GM12878 (cell line): ENCODE measurements at regions not wholly inside any gene's neighbourhood (a gene's known extent, or its start where the extent isn't known, plus 50 kb on each side); places are given as distances from the start of the nearest gene placed in this dataset.

Experiments used
- ATAC-seq: fragments of 200-7000 bp; cut with Tn5 transposase; 3 replicates; pipeline ENCODE4 v1.9.1; 2020; ENCODE audit warnings: mild to moderate bottlenecking, moderate library complexity
- BruUV-seq: library from RNA; stranded (reverse); fragments of 400-500 nt; replicated peaks from 2 replicates; lab custom pipeline; 2021; lab: Mats Ljungman, UMichigan
- CTCF ChIA-PET: fragments of 300-600 bp; sonication (Branson Sonifier 250); formaldehyde crosslinking; extraction: SDS; loops from one replicate; lab custom pipeline; 2021; ENCODE audit warnings: inconsistent platforms; lab: Yijun Ruan, JAX
- POLR2A ChIA-PET: fragments of 350-600 bp; formaldehyde crosslinking; extraction: SDS; loops from one replicate; lab custom pipeline; 2021; ENCODE audit warnings: inconsistent platforms; lab: Charles Lee
- RAD21 ChIA-PET: fragments of 300-600 bp; sonication (Branson Sonifier 250); formaldehyde crosslinking; loops from one replicate; lab custom pipeline; 2023; ENCODE audit warnings: antibody characterized with exemption; ENCODE audit not compliant: unreplicated experiment; lab: Charles Lee
- SMC1A ChIA-PET: fragments of 300-600 bp; sonication (Branson Sonifier 250); formaldehyde crosslinking; loops from one replicate; lab custom pipeline; 2023; ENCODE audit not compliant: unreplicated experiment, uncharacterized antibody; lab: Charles Lee
- DNase-seq: peaks from one replicate; pipeline ENCODE4 v3.0.0-alpha.2; 2011; ENCODE audit warnings: low read depth, low spot score
- FAIRE-seq: peaks from 3 replicates; lab custom pipeline; 2011; peaks lifted over from hg19 to GRCh38; lab: Jason Lieb, UNC
- H2AFZ ChIP-seq: 2 replicates; pipeline ENCODE4 v1.6.0; 2011; ENCODE audit warnings: low read depth, low read length, control low read depth; ENCODE audit not compliant: control insufficient read depth
- H3K27ac ChIP-seq: 2 replicates; pipeline ENCODE4 v1.5.1; 2011; ENCODE audit warnings: control low read depth; ENCODE audit not compliant: control insufficient read depth, insufficient read depth
- H3K27me3 ChIP-seq, 2 experiments: replicated peaks in 1 of 2; 2 replicates each; pipeline versions ENCODE4 v1.6.0 to v1.6.1; 2011; ENCODE audit warnings: low read length in 1 of 2; ENCODE audit not compliant: control insufficient read depth in 2 of 2, insufficient read depth in 2 of 2
- H3K36me3 ChIP-seq, 2 experiments: 2 replicates each; pipeline ENCODE4 v1.5.1; 2011; ENCODE audit warnings: low read length in 1 of 2; ENCODE audit not compliant: control insufficient read depth in 2 of 2, insufficient read depth in 2 of 2
- H3K4me1 ChIP-seq: 2 replicates; pipeline ENCODE4 v1.6.1; 2011; ENCODE audit warnings: mild to moderate bottlenecking, low read length, moderate library complexity, mixed read lengths; ENCODE audit not compliant: control insufficient read depth, insufficient read depth
- H3K4me2 ChIP-seq: 2 replicates; pipeline ENCODE4 v1.6.0; 2011; ENCODE audit warnings: control low read depth; ENCODE audit not compliant: control insufficient read depth, insufficient read depth
- H3K4me3 ChIP-seq: fragments of 200-600 bp; sonication (generic); 2 replicates; pipeline ENCODE4 v1.5.1; 2016
- H3K79me2 ChIP-seq: 2 replicates; pipeline ENCODE4 v1.6.0; 2011; ENCODE audit warnings: low read length; ENCODE audit not compliant: control insufficient read depth, insufficient read depth
- H3K9ac ChIP-seq: 2 replicates; pipeline ENCODE4 v1.8.0; 2011; ENCODE audit warnings: low read length, control low read depth, mixed read lengths; ENCODE audit not compliant: control insufficient read depth, insufficient read depth
- H3K9me3 ChIP-seq: replicated peaks from 3 replicates; pipeline ENCODE4 v1.5.1; 2011; ENCODE audit warnings: mild to moderate bottlenecking, low read length; ENCODE audit not compliant: control insufficient read depth, insufficient read depth
- H4K20me1 ChIP-seq: 2 replicates; pipeline ENCODE4 v1.6.0; 2011; ENCODE audit not compliant: control insufficient read depth, insufficient read depth
- BACH1 ChIP-seq: fragments of 450-650 bp; IDR thresholded peaks from 2 replicates; pipeline ENCODE4 v1.6.1; 2017; ENCODE audit warnings: mild to moderate bottlenecking, borderline replicate concordance
- DPF2 ChIP-seq: fragments of 450-650 bp; IDR thresholded peaks from 2 replicates; pipeline ENCODE4 v1.6.1; 2017; ENCODE audit warnings: mild to moderate bottlenecking
- EGR1 ChIP-seq, 2 experiments: IDR thresholded peaks; 1 replicate in 1 of 2; 2 replicates in 1 of 2; pipeline ENCODE4 v1.6.1; 2011 to 2012; ENCODE audit warnings: low read depth in 2 of 2, low read length in 2 of 2, borderline replicate concordance in 1 of 2, mild to moderate bottlenecking in 1 of 2, moderate library complexity in 1 of 2
- HCFC1 ChIP-seq: fragments of 150-350 bp; IDR thresholded peaks from 2 replicates; pipeline ENCODE4 v1.6.1; 2014; ENCODE audit warnings: low read length
- HDAC6 ChIP-seq: fragments of 200-600 bp; sonication (generic); IDR thresholded peaks from one replicate; pipeline ENCODE4 v1.8.0; 2017; ENCODE audit warnings: antibody characterized with exemption; ENCODE audit not compliant: unreplicated experiment
- IKZF1 ChIP-seq: fragments of 450-650 bp; conservative IDR thresholded peaks from 2 replicates; pipeline ENCODE4 v1.6.1; 2017; ENCODE audit warnings: antibody characterized with exemption, mild to moderate bottlenecking
- KDM1A ChIP-seq: fragments of 200-600 bp; sonication (generic); IDR thresholded peaks from 2 replicates; pipeline ENCODE4 v1.6.1; 2016; ENCODE audit warnings: borderline replicate concordance
- NRF1 ChIP-seq: conservative IDR thresholded peaks from 2 replicates; pipeline ENCODE4 v1.6.1; 2011; ENCODE audit warnings: mild to moderate bottlenecking, low read depth, low read length, improper control_type of control experiment
- PML ChIP-seq: IDR thresholded peaks from 2 replicates; pipeline ENCODE4 v1.6.1; 2012; ENCODE audit warnings: low read length, inconsistent platforms
- RAD21 ChIP-seq: IDR thresholded peaks from 2 replicates; pipeline ENCODE4 v1.6.1; 2011; ENCODE audit warnings: mild to moderate bottlenecking, low read depth, low read length, moderate library complexity; ENCODE audit not compliant: insufficient read depth
- SMAD5 ChIP-seq: IDR thresholded peaks from 2 replicates; pipeline ENCODE4 v1.6.1; 2016; ENCODE audit warnings: antibody characterized with exemption, low read depth
- SP1 ChIP-seq: IDR thresholded peaks from one replicate; pipeline ENCODE4 v1.6.1; 2011; ENCODE audit warnings: low read depth, low read length
- WGBS: methylation state at CpG from one replicate; pipeline ENCODE4 v1.1.6; 2016; ENCODE audit warnings: low lambda C conversion rate; ENCODE audit not compliant: insufficient replicate concordance, insufficient coverage; ENCODE audit errors: missing lambda C conversion rate; 5-methylcytosine and 5-hydroxymethylcytosine counted together
- in situ Hi-C: fragments of 300-500 bp; cut with MboI; formaldehyde crosslinking; loops from 9 replicates; pipeline ENCODE4 v1.14.3; 2018; ENCODE audit warnings: mixed read lengths
- intact Hi-C: fragments of 100-400 bp; cut with micrococcal nuclease; formaldehyde crosslinking; loops from one replicate; pipeline ENCODE4 v1.14.2; 2022; ENCODE audit not compliant: unreplicated experiment
- TF ChIP-seq, protein P1 (sequence below): IDR thresholded peaks from 2 replicates; pipeline ENCODE4 v1.6.1; 2011; ENCODE audit warnings: mild to moderate bottlenecking, low read depth, low read length, moderate library complexity; ENCODE audit not compliant: insufficient replicate concordance
- TF ChIP-seq, protein P2 (sequence below): IDR thresholded peaks from 2 replicates; pipeline ENCODE4 v1.6.1; 2012; ENCODE audit warnings: low read depth, low read length, improper control_type of control experiment

DNA sequence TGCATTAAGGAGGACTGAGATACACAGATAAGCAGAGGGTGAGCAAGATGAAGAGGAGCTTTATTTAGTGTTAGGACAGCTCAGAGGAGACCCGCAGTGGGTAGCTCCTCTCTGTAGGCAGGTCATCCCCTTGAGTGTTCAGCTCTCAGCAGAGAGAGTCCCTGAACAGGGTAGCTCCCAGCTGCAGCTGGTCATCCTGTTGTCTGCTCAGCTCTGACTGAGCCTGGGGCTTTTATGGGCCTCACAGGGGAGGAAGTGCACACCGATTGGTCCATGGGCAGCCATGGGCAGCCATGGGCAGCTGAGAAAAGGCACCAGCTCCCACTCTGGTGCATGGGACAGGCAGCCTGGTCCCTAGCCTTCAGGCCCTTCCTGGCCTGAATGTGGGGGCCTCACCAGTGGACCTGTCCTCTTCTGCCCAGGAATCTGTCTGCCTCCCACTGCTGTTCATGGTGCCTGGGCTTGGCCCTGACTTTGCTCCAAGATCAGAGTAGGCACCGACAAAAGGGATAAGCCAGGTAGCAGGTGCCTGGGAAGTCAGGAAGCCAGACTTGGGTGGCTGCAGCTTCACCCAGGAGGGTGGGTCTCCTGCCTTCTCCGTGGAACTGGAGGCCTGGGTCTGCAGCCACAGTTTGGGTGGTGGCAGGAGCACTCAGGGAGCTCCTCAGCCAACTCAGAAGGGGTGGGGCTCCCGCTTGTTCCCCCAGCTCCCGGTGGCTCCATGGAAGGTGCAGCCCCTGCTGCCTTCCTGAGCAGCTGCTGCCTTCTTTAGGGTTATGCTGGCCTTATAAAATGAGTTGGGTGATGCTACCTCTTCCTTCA is 54.7 kb downstream of the MYEOV start:
- ATAC-seq (no peak), DNase-seq (no peak), FAIRE-seq (no peak)
- H3K9ac ChIP-seq, result no peak overlapping the region
- in situ Hi-C loops (no loop called here), intact Hi-C loops (no loop called here)
- no peak overlapping the region for H3K4me2 ChIP-seq
- BruUV-seq, result no TSS peak
- POLR2A ChIA-PET, result interaction anchor here (1.4 kb wide), 1 partner anchor 13 kb away, joined by 4 read pairs; no protein-coding TSS in a partner anchor
- no peak overlapping the region for H3K4me3 ChIP-seq
- no peaks in the 10 kb centered on the region for H4K20me1 ChIP-seq
- H3K36me3 ChIP-seq, result no peaks in the 10 kb centered on the region
- no peaks in the 10 kb centered on the region for H3K27me3 ChIP-seq
- no peak overlapping the region for H3K27ac ChIP-seq
- no peaks in the 10 kb centered on the region for H3K79me2 ChIP-seq
- RAD21 ChIA-PET, result no interaction called here
- TF ChIP-seq HDAC6, result no peak
- no peak for TF ChIP-seq DPF2
- TF ChIP-seq, protein P1, sequence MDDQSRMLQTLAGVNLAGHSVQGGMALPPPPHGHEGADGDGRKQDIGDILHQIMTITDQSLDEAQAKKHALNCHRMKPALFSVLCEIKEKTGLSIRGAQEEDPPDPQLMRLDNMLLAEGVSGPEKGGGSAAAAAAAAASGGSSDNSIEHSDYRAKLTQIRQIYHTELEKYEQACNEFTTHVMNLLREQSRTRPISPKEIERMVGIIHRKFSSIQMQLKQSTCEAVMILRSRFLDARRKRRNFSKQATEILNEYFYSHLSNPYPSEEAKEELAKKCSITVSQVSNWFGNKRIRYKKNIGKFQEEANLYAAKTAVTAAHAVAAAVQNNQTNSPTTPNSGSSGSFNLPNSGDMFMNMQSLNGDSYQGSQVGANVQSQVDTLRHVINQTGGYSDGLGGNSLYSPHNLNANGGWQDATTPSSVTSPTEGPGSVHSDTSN, result no peak
- H2AFZ ChIP-seq, result no peak overlapping the region
- peaks cover 8% of the 10 kb centered on the region; the same call in 1 of the 3 replicates for H3K9me3 ChIP-seq
- CTCF ChIA-PET, result no interaction called here
- H3K4me1 ChIP-seq, result no peaks in the 10 kb centered on the region
- SMC1A ChIA-PET, result interaction anchor here (1.2 to 1.5 kb wide), 2 partner anchors 11 to 37 kb away, joined by 3 to 4 read pairs; no protein-coding TSS in a partner anchor
- 25% methylated on average over 6 of the region's 6 CpGs for WGBS

DNA sequence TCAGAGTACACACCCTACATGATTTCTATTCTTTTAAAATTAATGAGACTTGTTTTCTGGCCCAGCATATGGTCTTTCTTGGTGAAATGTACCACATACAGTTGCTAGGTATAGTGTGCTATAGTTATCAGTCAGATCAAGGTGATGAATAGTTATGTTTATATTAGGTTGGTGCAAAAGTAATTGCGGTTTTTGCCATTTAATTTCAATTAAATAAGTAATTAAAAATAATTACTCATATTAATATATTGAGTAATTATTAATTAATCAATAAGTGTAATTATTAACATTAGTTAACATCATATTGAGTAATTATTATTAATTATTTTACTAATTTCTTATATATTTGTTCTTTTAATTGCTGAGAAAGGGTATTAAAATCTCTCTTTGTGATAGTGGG is 56.1 kb downstream of the MYEOV start:
- intact Hi-C loops (no loop called here), in situ Hi-C loops (no loop called here)
- DNase-seq, result no peak
- POLR2A ChIA-PET, result no interaction called here
- no peaks in the 10 kb centered on the region for H3K36me3 ChIP-seq
- H3K4me1 ChIP-seq, result no peaks in the 10 kb centered on the region
- CTCF ChIA-PET, result no interaction called here
- H3K4me3 ChIP-seq, result no peak overlapping the region
- SMC1A ChIA-PET, result interaction anchor here (0.9 kb wide), 1 partner anchor 17 kb away, joined by 3 read pairs; no protein-coding TSS in a partner anchor
- H3K9ac ChIP-seq, result no peak overlapping the region
- ATAC-seq, result no peak
- RAD21 ChIA-PET, result no interaction called here
- no peaks in the 10 kb centered on the region for H3K27me3 ChIP-seq
- no peak for FAIRE-seq
- H3K4me2 ChIP-seq, result no peak overlapping the region
- WGBS, result 40% methylated on average over 1 of the region's 1 CpG
- H3K79me2 ChIP-seq, result no peaks in the 10 kb centered on the region
- H2AFZ ChIP-seq, result no peak overlapping the region
- H3K27ac ChIP-seq, result no peak overlapping the region
- no peaks in the 10 kb centered on the region for H4K20me1 ChIP-seq
- peaks cover 8% of the 10 kb centered on the region; the same call in 1 of the 3 replicates for H3K9me3 ChIP-seq
- BruUV-seq, result no TSS peak
- TF ChIP-seq EGR1 (IDR thresholded peaks at IDR 0.05; ENCODE audit: borderline replicate concordance in 1 of 2, low read depth in 2 of 2, low read length in 2 of 2) (no peak), HDAC6 (no peak), SMAD5 (no peak), RAD21 (no peak), KDM1A (no peak), PML (no peak), SP1 (no peak), DPF2 (no peak), BACH1 (no peak), IKZF1 (no peak), NRF1 (no peak), HCFC1 (no peak)
- TF ChIP-seq, protein P2, sequence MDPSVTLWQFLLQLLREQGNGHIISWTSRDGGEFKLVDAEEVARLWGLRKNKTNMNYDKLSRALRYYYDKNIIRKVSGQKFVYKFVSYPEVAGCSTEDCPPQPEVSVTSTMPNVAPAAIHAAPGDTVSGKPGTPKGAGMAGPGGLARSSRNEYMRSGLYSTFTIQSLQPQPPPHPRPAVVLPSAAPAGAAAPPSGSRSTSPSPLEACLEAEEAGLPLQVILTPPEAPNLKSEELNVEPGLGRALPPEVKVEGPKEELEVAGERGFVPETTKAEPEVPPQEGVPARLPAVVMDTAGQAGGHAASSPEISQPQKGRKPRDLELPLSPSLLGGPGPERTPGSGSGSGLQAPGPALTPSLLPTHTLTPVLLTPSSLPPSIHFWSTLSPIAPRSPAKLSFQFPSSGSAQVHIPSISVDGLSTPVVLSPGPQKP, result no peak
